Stimulated activated naive CD8-positive, alpha-beta T cell treated with anti-CD3 and anti-CD28 coated beads, Interleukin-15, amount 100 ng/mL, for 72 hours (primary cell): ENCODE measurements at regions not wholly inside any gene's neighbourhood (a gene's known extent, or its start where the extent isn't known, plus 50 kb on each side); places are given as distances from the start of the nearest gene placed in this dataset.

ENCODE experiments used
- ATAC-seq: fragments of 150-1000 bp; cut with Tn5 transposase; 2 replicates; pipeline ENCODE4 v1.10.0; 2021; ENCODE audit warnings: mild to moderate bottlenecking, moderate library complexity
- DNase-seq, 2 donors: peaks; one replicate each; pipeline ENCODE4 v3.0.0; 2021 to 2022
- H3K27ac Mint-ChIP-seq, 2 donors: one replicate each; pipeline ENCODE4 v1.8.0; 2022; ENCODE audit warnings: mild to moderate bottlenecking in 2 of 2, mixed read lengths in 2 of 2, moderate library complexity in 2 of 2
- H3K27me3 Mint-ChIP-seq: one replicate; pipeline ENCODE4 v1.8.0; 2022; ENCODE audit warnings: mixed read lengths
- H3K4me1 Mint-ChIP-seq: one replicate; pipeline ENCODE4 v1.8.0; 2022; ENCODE audit warnings: mild to moderate bottlenecking, mixed read lengths
- H3K4me3 Mint-ChIP-seq, 2 donors: one replicate each; pipeline ENCODE4 v1.8.0; 2022; ENCODE audit warnings: mild to moderate bottlenecking in 2 of 2, mixed read lengths in 2 of 2, moderate library complexity in 1 of 2
- H3K9me3 Mint-ChIP-seq, 2 donors: one replicate each; pipeline ENCODE4 v1.8.0; 2022; ENCODE audit warnings: mixed read lengths in 2 of 2

- peaks cover 8 to 11% of the 10 kb centered on the region in 2 donors for H3K9me3 Mint-ChIP-seq
- H3K27me3 Mint-ChIP-seq: no peaks in the 10 kb centered on the region
- H3K4me3 Mint-ChIP-seq: no peak overlapping the region
- no peak overlapping the region for H3K27ac Mint-ChIP-seq
- H3K4me1 Mint-ChIP-seq: peaks cover 32% of the 10 kb centered on the region
- no peak for DNase-seq
- ATAC-seq: no peak
Observed at GRCh38 chr7:157467496-157468212, 130.8 kb downstream of the DNAJB6 start.

- Mint-ChIP-seq H3K9me3 (peaks cover 16 to 19% of the 10 kb centered on the region in 2 donors), H3K27ac (no peak overlapping the region), H3K4me1 (peaks cover 26% of the 10 kb centered on the region), H3K4me3 (no peak overlapping the region), H3K27me3 (no peaks in the 10 kb centered on the region)
- ATAC-seq: no peak
- no peak for DNase-seq
Observed at GRCh38 chr7:157468221-157469111, 131.7 kb downstream of the DNAJB6 start.

DNA sequence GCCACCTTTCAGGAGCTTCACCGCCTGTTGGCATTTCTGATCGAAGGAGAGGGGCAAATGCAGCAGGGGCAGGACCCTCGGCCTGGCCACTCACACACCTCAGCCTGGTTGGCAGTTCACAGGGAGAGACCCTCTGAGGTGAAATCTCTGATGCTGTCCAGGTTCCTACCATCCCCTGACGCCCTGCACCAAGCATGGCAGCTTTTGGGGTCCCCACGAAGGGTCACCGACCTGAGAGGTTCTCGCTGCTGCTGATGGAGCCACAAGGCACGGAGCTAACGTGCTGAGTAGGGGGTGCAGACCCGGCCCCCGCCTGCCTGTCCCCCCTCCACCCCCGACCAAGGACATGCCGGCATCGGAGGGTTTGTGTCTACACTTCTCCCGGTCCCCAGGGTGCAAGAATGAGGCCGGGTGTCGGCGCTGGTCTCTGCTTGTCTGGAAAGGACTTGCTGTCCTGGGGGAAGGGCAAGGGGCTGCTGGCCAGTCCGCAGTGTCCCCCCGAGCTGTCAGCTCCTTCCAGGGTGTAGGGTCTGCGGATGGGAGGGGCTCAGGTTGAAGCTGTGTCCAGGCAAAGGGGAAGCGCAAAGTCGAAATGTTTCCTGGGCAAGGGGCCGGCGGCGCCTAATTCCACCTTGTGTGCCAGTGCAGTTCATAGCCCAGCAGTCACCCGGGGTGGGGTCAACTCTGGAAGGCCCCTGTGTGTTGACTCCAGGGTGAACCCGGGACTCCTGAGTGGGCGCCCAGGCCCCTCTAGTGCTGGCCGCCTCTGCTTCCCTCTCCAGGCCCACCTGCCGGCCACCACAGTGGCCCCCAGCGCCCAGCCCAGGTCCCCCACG lies 132.6 kb downstream of the DNAJB6 start:
- no peaks in the 10 kb centered on the region for H3K27me3 Mint-ChIP-seq
- H3K4me3 Mint-ChIP-seq: no peak overlapping the region
- no peak overlapping the region for H3K27ac Mint-ChIP-seq
- DNase-seq: no peak
- ATAC-seq: peak; percentile 21
- H3K4me1 Mint-ChIP-seq: peaks cover 26% of the 10 kb centered on the region
- H3K9me3 Mint-ChIP-seq: peaks cover 22 to 26% of the 10 kb centered on the region in 2 donors

DNA sequence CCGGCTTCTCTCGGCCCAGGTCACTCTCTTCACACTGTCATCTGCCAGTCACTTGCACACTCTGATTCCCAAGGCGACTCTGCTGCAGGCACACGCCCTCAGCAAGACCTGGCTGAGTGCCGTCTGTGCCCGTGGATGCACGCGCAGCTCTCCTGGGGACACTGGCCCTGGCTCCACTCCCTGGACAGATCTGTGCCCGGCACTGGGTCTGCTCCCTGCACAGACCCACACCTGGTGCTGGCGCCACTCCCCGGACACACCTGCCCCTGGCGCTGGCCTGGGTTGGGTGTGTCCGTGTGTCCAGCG lies 133.2 kb downstream of the DNAJB6 start:
- H3K27me3 Mint-ChIP-seq: no peaks in the 10 kb centered on the region
- H3K4me1 Mint-ChIP-seq: peaks cover 30% of the 10 kb centered on the region
- H3K27ac Mint-ChIP-seq: no peak overlapping the region
- peaks cover 22 to 31% of the 10 kb centered on the region in 2 donors for H3K9me3 Mint-ChIP-seq
- DNase-seq (no peak), ATAC-seq (peak; percentile 16)
- H3K4me3 Mint-ChIP-seq: no peak overlapping the region

- no peak for ATAC-seq
- Mint-ChIP-seq H3K4me3 (peak overlapping the region in 1 of 2 donors; percentile 35), H3K4me1 (peaks cover 34% of the 10 kb centered on the region), H3K27me3 (no peaks in the 10 kb centered on the region), H3K9me3 (peaks cover 22 to 35% of the 10 kb centered on the region in 2 donors), H3K27ac (no peak overlapping the region)
- DNase-seq: no peak
Observed at GRCh38 chr7:157470701-157471131, 133.9 kb downstream of the DNAJB6 start.

DNA sequence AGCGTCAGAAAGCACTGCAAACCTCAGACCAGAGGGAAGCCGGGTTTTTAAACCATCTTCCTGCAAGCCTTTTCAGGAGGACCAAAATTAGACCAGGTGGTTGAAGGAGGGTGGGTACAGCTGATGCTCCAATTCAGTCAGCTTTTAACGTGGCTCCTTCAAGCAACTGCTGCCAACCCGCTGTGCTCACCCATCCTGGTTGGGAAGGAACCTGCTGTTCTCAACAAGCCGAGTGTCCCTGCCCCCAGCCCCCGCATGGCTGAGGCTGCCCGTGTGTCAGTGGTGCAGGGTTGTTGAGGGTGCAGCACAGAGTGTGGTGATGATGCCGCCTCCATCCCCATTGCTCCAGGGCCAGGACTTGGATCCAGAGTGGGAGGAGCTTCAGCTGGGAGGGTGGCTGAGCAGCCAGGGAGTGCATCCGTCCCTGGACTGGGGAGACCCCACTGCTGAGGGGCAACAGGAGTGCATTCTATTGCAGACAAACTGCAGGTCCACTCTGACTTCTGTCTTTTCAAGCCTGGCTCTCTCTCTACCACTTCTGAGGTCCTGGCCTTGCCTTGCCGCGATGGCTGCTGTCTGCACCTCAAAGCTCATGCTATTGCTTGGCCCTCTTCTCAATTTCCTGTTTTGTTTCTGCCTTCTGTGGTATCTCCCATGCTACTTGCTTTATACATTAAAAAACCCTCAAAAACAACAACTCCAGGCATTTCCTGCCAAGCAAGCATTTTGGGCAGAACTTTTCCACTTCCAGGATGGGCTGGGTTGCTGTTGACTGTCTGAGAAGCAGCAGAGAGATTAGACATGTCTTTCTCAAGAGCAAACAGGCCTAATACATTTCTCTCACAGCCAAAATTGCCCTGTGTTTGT lies 134.7 kb downstream of the DNAJB6 start:
- Mint-ChIP-seq H3K9me3 (peaks cover 22 to 35% of the 10 kb centered on the region in 2 donors), H3K4me1 (peaks cover 34% of the 10 kb centered on the region), H3K27me3 (peaks cover 6% of the 10 kb centered on the region), H3K27ac (peak overlapping the region in 1 of 2 donors; percentile 86), H3K4me3 (peak overlapping the region; percentile 8 to 34)
- DNase-seq (no peak), ATAC-seq (peak; percentile 51)

- Mint-ChIP-seq H3K27ac (no peak overlapping the region), H3K9me3 (peaks cover 22 to 35% of the 10 kb centered on the region in 2 donors), H3K4me3 (no peak overlapping the region), H3K27me3 (peaks cover 6% of the 10 kb centered on the region), H3K4me1 (peaks cover 39% of the 10 kb centered on the region)
- DNase-seq: no peak
- ATAC-seq: no peak
Observed at GRCh38 chr7:157472311-157473050, 135.7 kb downstream of the DNAJB6 start.

GRCh38 chr7:157473051-157473569 lies 136.3 kb downstream of the DNAJB6 start:
- H3K4me1 Mint-ChIP-seq: peaks cover 46% of the 10 kb centered on the region
- H3K27me3 Mint-ChIP-seq: peaks cover 6% of the 10 kb centered on the region
- no peak overlapping the region for H3K27ac Mint-ChIP-seq
- no peak overlapping the region for H3K4me3 Mint-ChIP-seq
- DNase-seq (no peak), ATAC-seq (no peak)
- H3K9me3 Mint-ChIP-seq: peaks cover 22 to 35% of the 10 kb centered on the region in 2 donors

DNA sequence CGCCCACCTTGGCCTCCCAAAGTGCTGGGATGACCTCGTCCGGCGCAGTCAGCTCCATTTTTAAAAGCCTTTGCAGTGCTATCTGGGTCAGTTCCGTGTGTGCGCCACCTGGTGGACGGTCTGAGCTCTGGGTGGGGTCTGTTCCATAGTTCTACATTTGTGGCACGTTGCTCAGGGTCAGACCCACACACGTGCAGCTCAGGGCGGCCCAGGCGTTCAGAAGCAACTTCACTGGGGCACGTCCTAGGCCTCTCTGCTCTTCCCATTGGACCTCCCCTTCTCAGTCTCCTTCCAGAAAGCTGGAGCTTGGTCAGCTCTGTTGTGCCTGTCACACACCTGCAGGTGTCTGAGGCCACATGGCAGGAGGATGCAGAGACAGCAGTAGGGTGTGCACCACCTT lies 137.9 kb downstream of the DNAJB6 start:
- Mint-ChIP-seq H3K4me3 (no peak overlapping the region), H3K4me1 (peaks cover 54% of the 10 kb centered on the region), H3K27me3 (peaks cover 6% of the 10 kb centered on the region), H3K27ac (no peak overlapping the region), H3K9me3 (peaks cover 22 to 35% of the 10 kb centered on the region in 2 donors)
- ATAC-seq: no peak
- no peak for DNase-seq

DNA sequence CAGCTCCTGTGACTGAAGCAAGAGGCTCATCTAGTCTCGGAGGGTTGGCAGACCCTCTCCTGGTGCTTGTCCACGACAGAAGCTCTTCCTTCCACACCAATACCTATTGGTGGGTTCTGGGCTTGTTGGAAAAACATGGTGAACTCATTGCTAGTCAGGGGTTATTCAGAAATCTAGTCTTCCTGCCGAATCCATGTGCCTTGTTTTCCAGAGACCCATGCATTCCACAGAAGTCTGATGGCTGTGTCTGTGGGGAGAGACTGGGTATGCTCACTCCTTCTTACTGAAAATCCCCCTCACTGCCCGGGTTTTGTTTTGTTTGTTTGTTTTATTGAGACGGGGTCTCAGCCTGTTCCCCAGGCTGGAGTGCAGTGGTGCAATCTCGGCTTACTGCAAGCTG lies 138.3 kb downstream of the DNAJB6 start:
- Mint-ChIP-seq H3K27ac (no peak overlapping the region), H3K4me1 (peaks cover 54% of the 10 kb centered on the region), H3K4me3 (no peak overlapping the region), H3K9me3 (peaks cover 22 to 35% of the 10 kb centered on the region in 2 donors), H3K27me3 (peaks cover 6% of the 10 kb centered on the region)
- DNase-seq (no peak), ATAC-seq (no peak)

- no peak overlapping the region for H3K27ac Mint-ChIP-seq
- peaks cover 53% of the 10 kb centered on the region for H3K4me1 Mint-ChIP-seq
- peaks cover 6% of the 10 kb centered on the region for H3K27me3 Mint-ChIP-seq
Observed at GRCh38 chr7:157475601-157476000, 138.8 kb downstream of the DNAJB6 start.

DNA sequence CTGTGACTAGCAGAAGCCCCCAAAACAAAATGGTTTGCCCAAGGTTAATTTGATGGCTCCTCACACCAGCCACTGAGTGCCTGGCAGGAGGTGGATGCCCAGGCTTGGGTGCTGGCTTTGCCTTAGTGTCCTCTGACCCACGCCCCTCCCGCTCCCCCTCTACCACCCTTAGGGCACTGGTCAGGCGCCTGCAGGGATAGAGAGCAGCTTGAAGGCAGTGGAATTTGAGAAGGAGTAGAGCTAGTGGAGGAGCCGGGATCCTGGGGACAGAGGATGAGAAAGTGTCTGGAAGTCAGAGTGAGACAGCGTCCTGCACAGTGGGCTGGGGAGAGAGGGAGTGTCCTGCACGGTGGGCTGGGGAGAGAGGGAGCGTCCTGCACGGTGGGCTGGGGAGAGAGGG lies 139.4 kb downstream of the DNAJB6 start:
- Mint-ChIP-seq H3K4me1 (peaks cover 47% of the 10 kb centered on the region), H3K27ac (no peak overlapping the region), H3K4me3 (no peak overlapping the region), H3K27me3 (peaks cover 6% of the 10 kb centered on the region), H3K9me3 (peaks cover 22 to 35% of the 10 kb centered on the region in 2 donors)
- ATAC-seq: peak; percentile 37
- no peak for DNase-seq

More at GRCh38 chr7:157475601-157476000, 138.8 kb downstream of the DNAJB6 start:
- H3K4me3 Mint-ChIP-seq: no peak overlapping the region
- peaks cover 22 to 35% of the 10 kb centered on the region in 2 donors for H3K9me3 Mint-ChIP-seq
- ATAC-seq: no peak
- DNase-seq: no peak

- Mint-ChIP-seq H3K27ac (no peak overlapping the region), H3K27me3 (peaks cover 6% of the 10 kb centered on the region), H3K9me3 (peaks cover 18 to 31% of the 10 kb centered on the region in 2 donors), H3K4me3 (peak overlapping the region in 1 of 2 donors; percentile 19), H3K4me1 (peaks cover 40% of the 10 kb centered on the region)
- no peak for DNase-seq
- ATAC-seq: no peak
Observed at GRCh38 chr7:157476654-157477549, 140.1 kb downstream of the DNAJB6 start.
